ENCODE measurements at regions not wholly inside any gene's neighbourhood (a gene's known extent, or its start where the extent isn't known, plus 50 kb on each side); places are given as distances from the start of the nearest gene placed in this dataset.

DNA sequence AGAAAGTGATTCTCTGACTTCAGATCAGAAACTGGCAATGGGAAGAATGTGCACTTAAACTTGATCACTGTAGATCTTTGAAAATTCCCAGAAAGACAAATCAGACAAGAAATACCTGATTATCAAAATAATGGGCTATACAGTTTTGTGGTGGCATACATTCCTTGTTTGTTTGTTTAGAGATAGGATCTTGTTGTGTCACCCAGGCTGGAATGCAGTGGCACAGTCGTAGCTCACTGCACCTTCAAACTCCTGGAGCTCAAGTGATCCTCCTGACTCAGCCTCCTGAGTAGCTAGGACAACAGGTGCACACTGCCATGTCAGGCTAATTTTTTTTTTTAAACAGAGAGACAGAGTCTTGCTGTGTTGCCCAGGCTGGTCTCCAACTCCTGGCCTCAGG, 81.0 kb upstream of the SPRY1 start:
- Histone ChIP-seq H2AFZ (no peak overlapping the region), H3K4me3 (ENCODE audit: low read depth, low read length) (no peak overlapping the region), H3K79me2 (no peaks in the 10 kb centered on the region), H3K36me3 (ENCODE audit: control insufficient read depth, insufficient read depth, low read length) (no peaks in the 10 kb centered on the region), H3K27me3 (ENCODE audit: control insufficient read depth, insufficient read depth, low read length) (no peaks in the 10 kb centered on the region), H3K4me1 (no peaks in the 10 kb centered on the region), H3K4me2 (ENCODE audit: low read length) (no peak overlapping the region), H3K9me3 (ENCODE audit: control insufficient read depth, low read length) (no peaks in the 10 kb centered on the region), H3K9ac (no peak overlapping the region), H3K27ac (no peak overlapping the region)
- TF ChIP-seq, protein P1, sequence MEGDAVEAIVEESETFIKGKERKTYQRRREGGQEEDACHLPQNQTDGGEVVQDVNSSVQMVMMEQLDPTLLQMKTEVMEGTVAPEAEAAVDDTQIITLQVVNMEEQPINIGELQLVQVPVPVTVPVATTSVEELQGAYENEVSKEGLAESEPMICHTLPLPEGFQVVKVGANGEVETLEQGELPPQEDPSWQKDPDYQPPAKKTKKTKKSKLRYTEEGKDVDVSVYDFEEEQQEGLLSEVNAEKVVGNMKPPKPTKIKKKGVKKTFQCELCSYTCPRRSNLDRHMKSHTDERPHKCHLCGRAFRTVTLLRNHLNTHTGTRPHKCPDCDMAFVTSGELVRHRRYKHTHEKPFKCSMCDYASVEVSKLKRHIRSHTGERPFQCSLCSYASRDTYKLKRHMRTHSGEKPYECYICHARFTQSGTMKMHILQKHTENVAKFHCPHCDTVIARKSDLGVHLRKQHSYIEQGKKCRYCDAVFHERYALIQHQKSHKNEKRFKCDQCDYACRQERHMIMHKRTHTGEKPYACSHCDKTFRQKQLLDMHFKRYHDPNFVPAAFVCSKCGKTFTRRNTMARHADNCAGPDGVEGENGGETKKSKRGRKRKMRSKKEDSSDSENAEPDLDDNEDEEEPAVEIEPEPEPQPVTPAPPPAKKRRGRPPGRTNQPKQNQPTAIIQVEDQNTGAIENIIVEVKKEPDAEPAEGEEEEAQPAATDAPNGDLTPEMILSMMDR (IDR thresholded peaks at IDR 0.05) = no peak

DNA sequence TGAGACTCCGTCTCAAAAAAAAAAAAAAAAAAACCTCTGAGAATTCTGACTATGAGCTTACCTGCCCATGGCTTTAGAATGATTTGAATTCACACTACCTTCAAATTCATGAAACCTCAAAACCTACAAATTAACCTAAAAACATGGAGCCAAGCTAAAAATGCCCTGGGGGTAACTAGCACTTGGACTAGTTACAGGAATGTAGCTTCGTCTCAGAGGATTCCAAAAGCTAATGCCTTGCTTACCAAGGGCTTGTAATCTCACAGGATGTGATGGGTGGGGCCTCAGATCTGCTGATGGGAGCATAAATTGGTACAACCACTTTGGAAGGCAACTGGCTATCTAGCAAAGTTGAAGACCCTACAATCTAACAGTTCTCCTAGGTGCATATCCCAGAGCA, 79.4 kb upstream of the SPRY1 start:
- Histone ChIP-seq H3K4me2 (ENCODE audit: low read length) (no peak overlapping the region), H3K9me3 (ENCODE audit: control insufficient read depth, low read length) (peaks cover under 1% of the 10 kb centered on the region), H3K79me2 (no peaks in the 10 kb centered on the region), H3K4me3 (ENCODE audit: low read depth, low read length) (no peak overlapping the region), H3K4me1 (no peaks in the 10 kb centered on the region), H2AFZ (no peak overlapping the region), H3K27me3 (ENCODE audit: control insufficient read depth, insufficient read depth, low read length) (no peaks in the 10 kb centered on the region), H3K9ac (no peak overlapping the region), H3K27ac (no peak overlapping the region), H3K36me3 (ENCODE audit: control insufficient read depth, insufficient read depth, low read length) (no peaks in the 10 kb centered on the region)
- TF ChIP-seq, protein P1 (IDR thresholded peaks at IDR 0.05) = no peak

- H3K4me1 ChIP-seq = no peaks in the 10 kb centered on the region
- no peaks in the 10 kb centered on the region for H3K27me3 ChIP-seq (ENCODE audit: control insufficient read depth, insufficient read depth, low read length)
- TF ChIP-seq, protein P1 (IDR thresholded peaks at IDR 0.05) = no peak
- H3K9me3 ChIP-seq (ENCODE audit: control insufficient read depth, low read length) = peaks cover 5% of the 10 kb centered on the region
- no peaks in the 10 kb centered on the region for H3K79me2 ChIP-seq
- H3K9ac ChIP-seq = no peak overlapping the region
- H3K36me3 ChIP-seq (ENCODE audit: control insufficient read depth, insufficient read depth, low read length) = no peaks in the 10 kb centered on the region
- no peak overlapping the region for H3K4me2 ChIP-seq (ENCODE audit: low read length)
- H3K4me3 ChIP-seq (ENCODE audit: low read depth, low read length) = no peak overlapping the region
- H2AFZ ChIP-seq = no peak overlapping the region
- H3K27ac ChIP-seq = no peak overlapping the region
These were observed 77.0 kb upstream of the SPRY1 start for GRCh38 chr4:123319639-123320038.

GRCh38 chr4:123323998-123324397, 72.6 kb upstream of the SPRY1 start:
- Histone ChIP-seq H3K4me1 (no peaks in the 10 kb centered on the region), H2AFZ (no peak overlapping the region), H3K36me3 (ENCODE audit: control insufficient read depth, insufficient read depth, low read length) (no peaks in the 10 kb centered on the region), H3K9me3 (ENCODE audit: control insufficient read depth, low read length) (peaks cover 5% of the 10 kb centered on the region), H3K27ac (no peak overlapping the region), H3K4me2 (ENCODE audit: low read length) (no peak overlapping the region), H3K79me2 (no peaks in the 10 kb centered on the region), H3K27me3 (ENCODE audit: control insufficient read depth, insufficient read depth, low read length) (no peaks in the 10 kb centered on the region), H3K9ac (no peak overlapping the region), H3K4me3 (ENCODE audit: low read depth, low read length) (no peak overlapping the region)
- TF ChIP-seq, protein P1 (IDR thresholded peaks at IDR 0.05) = no peak

DNA sequence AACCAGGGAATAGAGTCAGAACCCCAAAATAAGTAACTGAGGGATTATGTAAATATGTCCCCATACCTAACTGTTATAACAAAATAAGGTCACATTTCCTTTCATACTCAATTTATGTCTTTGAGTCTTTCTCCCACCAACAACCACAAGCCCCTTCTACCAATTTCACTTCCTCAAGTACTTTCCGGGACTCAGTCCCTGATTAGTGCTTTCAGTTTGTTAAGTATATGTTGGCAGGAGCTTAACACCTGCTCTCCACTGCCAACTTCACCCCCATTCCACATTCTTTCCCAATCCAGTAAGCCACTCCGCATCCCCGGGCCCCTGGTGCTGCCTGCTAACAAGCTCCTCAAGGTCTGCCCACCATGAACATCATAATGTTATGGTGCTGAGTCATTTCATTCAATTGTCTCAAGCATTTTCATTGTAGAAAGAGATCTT, 71.3 kb upstream of the SPRY1 start:
- no peaks in the 10 kb centered on the region for H3K36me3 ChIP-seq (ENCODE audit: control insufficient read depth, insufficient read depth, low read length)
- H2AFZ ChIP-seq = no peak overlapping the region
- peaks cover 5% of the 10 kb centered on the region for H3K9me3 ChIP-seq (ENCODE audit: control insufficient read depth, low read length)
- TF ChIP-seq, protein P1 (IDR thresholded peaks at IDR 0.05) = no peak
- H3K9ac ChIP-seq = no peak overlapping the region
- no peaks in the 10 kb centered on the region for H3K27me3 ChIP-seq (ENCODE audit: control insufficient read depth, insufficient read depth, low read length)
- H3K27ac ChIP-seq = no peak overlapping the region
- H3K4me2 ChIP-seq (ENCODE audit: low read length) = no peak overlapping the region
- H3K79me2 ChIP-seq = no peaks in the 10 kb centered on the region
- H3K4me1 ChIP-seq = no peaks in the 10 kb centered on the region
- H3K4me3 ChIP-seq (ENCODE audit: low read depth, low read length) = no peak overlapping the region
